ENCODE measurements at regions not wholly inside any gene's neighbourhood (a gene's known extent, or its start where the extent isn't known, plus 50 kb on each side); places are given as distances from the start of the nearest gene placed in this dataset.

DNA sequence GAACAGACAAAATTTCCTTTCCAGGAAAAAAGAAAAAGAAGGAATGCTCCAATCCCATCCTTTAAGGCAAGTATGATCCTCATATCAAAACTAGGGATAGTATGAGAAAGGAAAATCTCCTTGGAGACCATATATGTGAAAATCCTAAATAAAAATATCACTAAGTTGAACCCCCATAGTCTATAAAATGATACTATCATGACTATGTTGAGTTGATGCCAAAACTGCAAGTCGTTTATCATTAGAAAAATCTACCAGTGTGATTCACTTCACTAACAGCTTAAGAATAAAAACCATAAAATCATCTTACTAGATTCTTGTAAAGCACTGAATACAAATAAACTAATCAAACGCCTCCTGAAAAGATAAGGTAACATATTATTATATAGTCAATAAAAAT lies 76.6 kb upstream of the STXBP5 start:
- TF ChIP-seq POLR2AphosphoS5 (IDR thresholded peaks at IDR 0.05) (no peak), POLR2A (IDR thresholded peaks at IDR 0.05; ENCODE audit: low read depth) (no peak), EP300 (IDR thresholded peaks at IDR 0.05) (no peak)
- TF ChIP-seq, protein P1, sequence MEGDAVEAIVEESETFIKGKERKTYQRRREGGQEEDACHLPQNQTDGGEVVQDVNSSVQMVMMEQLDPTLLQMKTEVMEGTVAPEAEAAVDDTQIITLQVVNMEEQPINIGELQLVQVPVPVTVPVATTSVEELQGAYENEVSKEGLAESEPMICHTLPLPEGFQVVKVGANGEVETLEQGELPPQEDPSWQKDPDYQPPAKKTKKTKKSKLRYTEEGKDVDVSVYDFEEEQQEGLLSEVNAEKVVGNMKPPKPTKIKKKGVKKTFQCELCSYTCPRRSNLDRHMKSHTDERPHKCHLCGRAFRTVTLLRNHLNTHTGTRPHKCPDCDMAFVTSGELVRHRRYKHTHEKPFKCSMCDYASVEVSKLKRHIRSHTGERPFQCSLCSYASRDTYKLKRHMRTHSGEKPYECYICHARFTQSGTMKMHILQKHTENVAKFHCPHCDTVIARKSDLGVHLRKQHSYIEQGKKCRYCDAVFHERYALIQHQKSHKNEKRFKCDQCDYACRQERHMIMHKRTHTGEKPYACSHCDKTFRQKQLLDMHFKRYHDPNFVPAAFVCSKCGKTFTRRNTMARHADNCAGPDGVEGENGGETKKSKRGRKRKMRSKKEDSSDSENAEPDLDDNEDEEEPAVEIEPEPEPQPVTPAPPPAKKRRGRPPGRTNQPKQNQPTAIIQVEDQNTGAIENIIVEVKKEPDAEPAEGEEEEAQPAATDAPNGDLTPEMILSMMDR (IDR thresholded peaks at IDR 0.05) = no peak
